Fibroblast of lung (primary cell): ENCODE measurements at regions not wholly inside any gene's neighbourhood (a gene's known extent, or its start where the extent isn't known, plus 50 kb on each side); places are given as distances from the start of the nearest gene placed in this dataset.
"Not testable (repeated sequence)": the region's sequence is repeated elsewhere in the genome, so short reads cannot be mapped to it uniquely, and the experiment has no call there.

ENCODE experiments used
- CTCF ChIP-seq, 2 donors: IDR thresholded peaks in 1 of 2; conservative IDR thresholded peaks in 1 of 2; 1 replicate in 1 of 2; 2 replicates in 1 of 2; pipeline ENCODE4 v1.5.1; 2011 to 2012; ENCODE audit warnings: low read length in 2 of 2, control low read depth in 1 of 2, inconsistent platforms in 1 of 2, low read depth in 1 of 2, mild to moderate bottlenecking in 1 of 2
- EZH2 ChIP-seq: IDR thresholded peaks from 2 replicates; pipeline ENCODE4 v1.5.1; 2012; ENCODE audit warnings: low read length, control low read depth, mild to moderate bottlenecking; ENCODE audit errors: missing control alignments

GRCh38 chr7:41388933-41389332 lies 314.0 kb downstream of the INHBA start:
- not testable (repeated sequence) for TF ChIP-seq CTCF (conservative IDR thresholded peaks at IDR 0.05 in 1 of 2, IDR thresholded peaks at IDR 0.05 in 1 of 2; ENCODE audit: low read depth in 1 of 2, low read length in 2 of 2); EZH2
